Cardiac muscle cell (in vitro differentiated cells and primary cell): ENCODE measurements at regions not wholly inside any gene's neighbourhood (a gene's known extent, or its start where the extent isn't known, plus 50 kb on each side); places are given as distances from the start of the nearest gene placed in this dataset.

Source experiments
- DNase-seq, 2 donors: peaks; one replicate each; pipeline versions ENCODE4 v3.0.0 to v3.0.0-alpha.2; 2010 to 2017; ENCODE audit warnings: low read depth in 1 of 2, low spot score in 1 of 2
- H3K27ac ChIP-seq: fragments of 200-600 bp; sonication (generic); 2 replicates; pipeline ENCODE4 v1.5.1; 2016
- H3K27me3 ChIP-seq: fragments of 200-600 bp; sonication (generic); 2 replicates; pipeline ENCODE4 v1.6.0; 2016; ENCODE audit warnings: control low read depth
- H3K36me3 ChIP-seq: fragments of 200-600 bp; sonication (generic); 2 replicates; pipeline ENCODE4 v1.5.1; 2016; ENCODE audit warnings: control low read depth
- H3K4me1 ChIP-seq: fragments of 200-600 bp; sonication (generic); 2 replicates; pipeline ENCODE4 v1.8.1; 2017; ENCODE audit warnings: low read depth, mild to moderate bottlenecking, mixed run types
- H3K4me3 ChIP-seq: fragments of 200-600 bp; sonication (generic); 2 replicates; pipeline ENCODE4 v1.5.1; 2016; ENCODE audit warnings: mild to moderate bottlenecking
- H3K9me3 ChIP-seq: fragments of 200-600 bp; sonication (generic); 2 replicates; pipeline ENCODE4 v1.5.1; 2017; ENCODE audit warnings: low read depth, mild to moderate bottlenecking, control low read depth
- CTCF ChIP-seq: IDR thresholded peaks from 2 replicates; pipeline ENCODE4 v1.5.1; 2012; ENCODE audit warnings: low read depth, mild to moderate bottlenecking, low read length

GRCh38 chr3:148601766-148602685 is 95.7 kb upstream of the AGTR1 start:
- TF ChIP-seq CTCF, result no peak
- H3K4me1 ChIP-seq, result no peaks in the 10 kb centered on the region
- no peak for DNase-seq

DNA sequence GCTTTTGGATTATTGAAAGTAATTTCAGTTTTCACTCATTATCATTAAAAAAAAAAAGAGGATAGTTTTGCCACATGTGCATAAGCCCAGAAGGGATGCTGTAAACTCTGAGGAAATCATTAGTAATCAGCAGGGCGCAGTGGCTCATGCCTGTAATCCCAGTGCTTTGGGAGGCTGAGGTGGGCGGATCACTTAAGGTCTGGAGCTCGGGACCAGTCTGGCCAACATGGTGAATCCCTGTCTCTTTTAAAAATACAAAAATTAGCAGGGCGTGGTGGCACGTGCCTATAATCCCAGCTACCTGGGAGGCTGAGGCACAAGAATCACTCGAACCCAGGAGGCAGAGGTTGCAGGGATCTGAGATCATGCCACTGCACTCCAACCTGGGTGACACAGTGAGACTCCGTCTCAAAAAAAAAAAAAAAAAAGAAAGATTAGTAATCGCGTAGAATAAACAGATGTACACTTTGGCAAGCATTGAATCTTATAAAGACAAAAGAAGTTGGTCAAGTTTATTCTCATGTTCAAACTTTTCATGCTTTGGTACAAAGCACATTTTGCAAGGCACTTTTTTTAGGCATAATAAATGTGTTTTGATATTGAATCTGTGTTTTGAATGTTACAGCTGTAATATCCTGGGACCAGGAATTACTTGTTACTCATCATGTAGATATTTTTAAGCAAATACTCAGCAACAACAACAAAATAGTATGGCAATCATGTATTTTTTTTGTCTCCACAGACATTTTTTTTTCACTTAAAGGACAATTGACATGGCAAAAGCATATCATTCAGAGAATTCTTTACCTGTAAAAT is 93.2 kb upstream of the AGTR1 start:
- DNase-seq, result peak in 1 of 2 donors; percentile 9
- TF ChIP-seq CTCF, result no peak
- Histone ChIP-seq H3K4me1 (no peaks in the 10 kb centered on the region), H3K27me3 (no peaks in the 10 kb centered on the region), H3K4me3 (no peak overlapping the region), H3K36me3 (no peaks in the 10 kb centered on the region), H3K27ac (no peak overlapping the region), H3K9me3 (no peaks in the 10 kb centered on the region)

More at GRCh38 chr3:148601766-148602685, 95.7 kb upstream of the AGTR1 start:
- H3K9me3 ChIP-seq, result no peaks in the 10 kb centered on the region
- no peaks in the 10 kb centered on the region for H3K27me3 ChIP-seq
- H3K27ac ChIP-seq, result no peak overlapping the region
- no peak overlapping the region for H3K4me3 ChIP-seq
- no peaks in the 10 kb centered on the region for H3K36me3 ChIP-seq

DNA sequence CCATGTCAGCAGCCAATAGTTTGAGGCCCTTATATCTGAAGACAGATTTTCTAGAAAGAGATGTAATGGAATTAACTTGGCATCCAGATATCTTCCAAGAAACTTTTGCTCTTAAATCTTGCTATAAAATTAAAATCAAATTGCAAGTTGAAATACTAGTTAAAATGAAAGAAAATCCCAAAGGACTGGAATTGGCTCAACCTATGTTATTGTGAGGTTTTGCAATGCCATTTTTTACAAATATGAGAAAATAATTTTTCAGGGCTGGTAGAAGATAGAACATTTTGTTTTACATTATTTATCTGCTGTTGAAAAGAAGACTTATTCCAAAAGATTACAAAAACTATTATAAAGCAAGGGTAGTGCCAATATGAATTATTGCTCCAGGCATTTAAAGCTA is 92.2 kb upstream of the AGTR1 start:
- Histone ChIP-seq H3K27me3 (no peaks in the 10 kb centered on the region), H3K4me1 (no peaks in the 10 kb centered on the region), H3K4me3 (no peak overlapping the region), H3K36me3 (no peaks in the 10 kb centered on the region), H3K9me3 (no peaks in the 10 kb centered on the region), H3K27ac (no peak overlapping the region)
- no peak for TF ChIP-seq CTCF
- DNase-seq, result no peak

- no peak for TF ChIP-seq CTCF
- peak in 1 of 2 donors; percentile 2 for DNase-seq
- Histone ChIP-seq H3K36me3 (no peaks in the 10 kb centered on the region), H3K4me1 (no peaks in the 10 kb centered on the region), H3K27ac (no peak overlapping the region), H3K27me3 (no peaks in the 10 kb centered on the region), H3K9me3 (no peaks in the 10 kb centered on the region), H3K4me3 (no peak overlapping the region)
These were observed 90.7 kb upstream of the AGTR1 start for GRCh38 chr3:148606979-148607378.

DNA sequence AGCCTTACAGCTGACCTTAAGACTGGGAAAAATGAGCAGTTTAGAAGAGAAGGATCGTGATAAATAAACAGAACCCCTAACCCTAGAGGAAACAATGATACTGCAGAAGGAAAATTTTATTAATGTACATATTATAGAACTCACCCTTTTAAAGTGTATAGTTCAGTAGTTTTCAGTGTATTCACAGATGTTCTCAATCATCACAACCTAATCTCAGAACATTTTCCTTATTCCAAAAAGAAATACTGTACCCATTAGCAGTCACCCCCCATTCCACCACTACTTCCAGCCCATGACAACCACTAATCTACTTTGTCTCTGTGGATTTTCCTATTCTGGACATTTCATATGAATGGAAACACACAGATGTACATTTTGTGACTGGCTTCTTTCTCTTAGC is 90.2 kb upstream of the AGTR1 start:
- TF ChIP-seq CTCF, result no peak
- no peaks in the 10 kb centered on the region for H3K36me3 ChIP-seq
- DNase-seq, result no peak
- no peaks in the 10 kb centered on the region for H3K9me3 ChIP-seq
- no peaks in the 10 kb centered on the region for H3K4me1 ChIP-seq
- no peak overlapping the region for H3K27ac ChIP-seq
- H3K4me3 ChIP-seq, result no peak overlapping the region
- H3K27me3 ChIP-seq, result no peaks in the 10 kb centered on the region
